Activated T-cell treated with anti-CD3 and anti-CD28 coated beads for 48 hours (primary cell): ENCODE measurements at regions not wholly inside any gene's neighbourhood (a gene's known extent, or its start where the extent isn't known, plus 50 kb on each side); places are given as distances from the start of the nearest gene placed in this dataset.
"Not testable (repeated sequence)": the region's sequence is repeated elsewhere in the genome, so short reads cannot be mapped to it uniquely, and the experiment has no call there.

Experiments used
- DNase-seq: peaks from one replicate; pipeline ENCODE4 v3.0.0-alpha.2; 2020; ENCODE audit warnings: low read depth

- DNase-seq: no peak
These were observed 364.7 kb upstream of the SASH1 start for GRCh38 chr6:147977851-147978465.

- DNase-seq: no peak
These were observed 362.7 kb upstream of the SASH1 start for GRCh38 chr6:147979966-147980365.

GRCh38 chr6:147983581-147984366 is 358.9 kb upstream of the SASH1 start:
- no peak for DNase-seq

DNA sequence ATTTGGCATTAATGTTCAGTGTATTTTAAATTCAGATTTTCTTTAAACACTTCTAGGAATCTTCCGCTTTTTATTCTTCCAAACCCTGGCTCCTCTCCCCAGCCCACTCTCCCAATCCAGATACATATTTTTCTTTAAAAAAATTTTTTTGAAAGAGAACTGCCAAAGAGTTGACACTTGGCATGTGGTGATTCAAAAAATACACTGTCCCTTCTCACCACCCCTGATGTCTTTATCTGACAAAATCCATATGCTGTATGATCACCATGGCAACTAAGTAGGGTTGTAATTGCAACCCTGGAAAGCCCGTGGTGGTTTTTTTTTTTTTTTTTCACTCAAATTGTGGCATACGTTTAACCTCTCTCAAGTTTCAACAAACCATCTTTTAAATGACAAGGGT is 355.8 kb upstream of the SASH1 start:
- no peak for DNase-seq

DNA sequence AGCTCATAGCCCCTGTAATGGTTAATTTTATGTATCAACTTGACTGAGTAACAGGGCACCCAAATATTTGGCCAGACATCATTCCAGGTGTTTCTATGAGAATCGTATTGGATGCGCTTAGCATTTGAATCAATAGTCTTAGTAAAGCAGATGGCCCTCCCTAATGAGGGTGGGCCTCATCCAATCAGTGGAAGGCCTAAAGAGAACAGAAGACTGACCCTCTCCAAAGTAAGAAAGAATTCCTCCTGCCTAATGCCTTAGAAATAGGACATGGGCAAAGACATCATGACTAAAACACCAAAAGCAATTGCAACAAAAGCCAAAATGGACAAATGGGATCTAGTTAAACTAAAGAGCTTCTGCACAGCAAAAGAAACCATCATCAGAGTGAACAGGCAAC is 352.5 kb upstream of the SASH1 start:
- DNase-seq: no peak

DNA sequence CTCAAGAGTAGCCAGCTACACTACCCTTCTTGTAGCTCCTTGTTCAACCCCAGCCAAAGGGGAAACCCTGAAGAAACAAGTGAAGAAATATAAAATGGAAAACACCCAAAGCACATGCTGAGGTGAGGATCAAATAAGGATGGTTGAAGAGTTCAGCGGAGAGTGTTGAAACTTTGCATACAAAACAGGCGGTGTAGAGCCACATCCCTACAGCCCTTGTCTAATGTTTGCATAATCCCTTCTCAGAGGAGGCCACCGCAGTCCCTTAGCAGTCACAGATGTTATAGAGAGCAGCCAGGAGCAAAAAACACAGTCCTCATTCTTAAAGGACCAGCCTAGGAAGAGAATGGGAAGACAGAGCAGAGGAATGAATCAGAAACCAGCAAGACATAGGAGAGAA is 350.7 kb upstream of the SASH1 start:
- DNase-seq: no peak

GRCh38 chr6:147999001-147999540 is 343.6 kb upstream of the SASH1 start:
- no peak for DNase-seq

GRCh38 chr6:148001844-148002642 is 340.6 kb upstream of the SASH1 start:
- DNase-seq: no peak

- no peak for DNase-seq
These were observed 338.0 kb upstream of the SASH1 start for GRCh38 chr6:148004651-148005050.

DNA sequence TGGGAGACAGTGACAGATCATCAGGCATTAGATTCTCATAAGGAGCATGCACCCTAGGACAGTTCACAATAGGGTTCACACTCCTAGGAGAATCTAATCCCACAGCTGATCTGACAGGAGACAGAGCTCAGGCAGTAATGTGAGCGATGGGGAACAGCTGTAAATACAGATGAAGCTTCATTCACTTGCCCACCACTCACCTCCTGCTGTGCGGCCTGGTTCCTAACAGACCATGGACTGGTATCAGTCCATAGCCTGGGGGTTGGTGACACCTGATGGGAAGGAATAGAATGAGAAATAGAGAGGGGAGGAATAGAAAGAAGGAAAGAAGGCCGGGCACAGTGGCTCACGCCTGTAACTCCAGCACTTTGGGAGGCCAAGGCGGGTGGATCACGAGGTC is 336.8 kb upstream of the SASH1 start:
- DNase-seq: no peak

DNA sequence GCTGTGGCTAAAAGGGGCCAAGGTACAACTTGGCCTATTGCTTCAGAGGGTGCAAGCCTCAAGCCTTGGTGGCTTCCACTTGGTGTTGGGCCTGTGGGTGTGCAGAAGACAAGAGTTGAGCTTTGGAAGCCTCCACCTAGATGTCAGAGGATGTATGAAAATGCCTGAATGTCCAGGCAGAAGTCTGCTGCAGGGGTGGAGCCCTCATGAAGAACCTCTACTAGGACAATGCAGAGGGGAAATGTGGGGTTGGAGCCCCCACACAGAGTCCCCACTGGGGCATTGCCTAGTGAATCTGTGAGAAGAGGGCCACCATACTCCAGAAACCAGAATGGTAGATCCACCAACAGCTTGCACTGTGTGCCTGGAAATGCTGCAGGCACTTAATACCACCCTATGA is 332.1 kb upstream of the SASH1 start:
- DNase-seq: not testable (repeated sequence)

DNA sequence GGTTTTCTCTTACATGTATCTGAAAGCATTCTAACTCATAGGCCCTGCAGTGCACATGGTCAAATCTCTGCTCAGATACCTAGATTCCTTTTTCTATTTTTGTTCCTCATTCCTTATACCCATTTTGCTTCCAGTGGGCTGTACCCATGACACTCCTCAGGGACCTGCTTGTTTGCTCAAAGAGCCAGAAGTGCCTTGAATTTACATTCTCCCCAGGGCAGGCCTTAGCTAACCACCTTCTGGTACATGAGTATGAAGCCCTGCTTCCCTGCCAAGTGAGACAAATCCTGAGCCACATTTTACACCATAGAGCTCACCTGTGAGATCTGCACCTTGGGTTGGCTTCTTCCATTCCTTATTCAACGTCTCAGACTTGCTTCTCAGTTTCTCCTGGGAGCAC is 326.6 kb upstream of the SASH1 start:
- no peak for DNase-seq

- DNase-seq: no peak
These were observed 321.5 kb upstream of the SASH1 start for GRCh38 chr6:148021165-148021564.

DNA sequence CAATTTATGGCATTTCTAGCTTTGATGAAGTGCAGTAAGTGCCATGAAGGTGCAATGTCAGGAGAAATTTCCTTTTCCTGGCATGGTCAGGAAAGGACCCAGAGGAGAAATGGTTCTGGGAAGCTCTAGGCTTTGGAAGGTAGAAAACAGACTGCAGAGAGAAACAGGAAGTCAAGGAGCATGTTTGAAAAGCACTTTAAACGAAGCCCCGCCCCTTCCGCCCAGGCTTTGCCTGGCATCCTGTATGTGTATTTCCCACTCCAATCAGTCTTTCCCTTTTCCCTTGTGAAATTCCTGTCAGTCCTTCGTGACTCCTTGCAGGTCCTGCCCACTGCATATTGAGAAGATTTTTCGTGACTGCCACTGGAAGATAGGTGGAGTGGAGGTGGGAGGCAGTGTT is 320.9 kb upstream of the SASH1 start:
- DNase-seq: no peak

- DNase-seq: not testable (repeated sequence)
These were observed 320.4 kb upstream of the SASH1 start for GRCh38 chr6:148022279-148022678.

- DNase-seq: no peak
These were observed 315.4 kb upstream of the SASH1 start for GRCh38 chr6:148027201-148027600.

DNA sequence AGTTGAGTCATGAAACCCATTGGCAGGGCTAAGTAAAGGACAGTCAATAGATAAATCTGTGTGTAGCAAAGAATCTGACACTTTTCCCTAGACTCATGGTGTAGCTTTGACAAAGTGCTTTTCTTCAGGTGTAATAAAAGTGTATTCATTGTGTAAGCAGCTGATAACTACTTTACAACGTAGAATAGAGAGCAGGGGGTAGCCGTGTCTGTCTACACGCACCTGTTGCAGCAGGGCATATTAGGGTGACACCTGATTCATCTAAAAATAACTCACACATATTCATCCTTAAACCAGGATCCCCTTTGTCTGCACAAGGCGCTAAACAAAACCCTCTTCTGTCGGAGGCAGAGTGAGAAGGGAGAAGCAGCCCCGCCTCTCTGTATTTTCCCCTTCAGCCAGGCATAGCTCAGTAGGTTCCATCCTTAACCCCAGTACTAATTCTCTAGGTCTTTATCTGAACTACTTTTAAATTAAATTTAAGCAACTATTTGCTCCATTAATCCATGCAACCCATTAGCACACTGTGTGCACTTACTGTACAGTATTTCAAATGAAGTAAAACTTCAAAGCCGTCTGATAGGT is 306.7 kb upstream of the SASH1 start:
- DNase-seq: no peak

DNA sequence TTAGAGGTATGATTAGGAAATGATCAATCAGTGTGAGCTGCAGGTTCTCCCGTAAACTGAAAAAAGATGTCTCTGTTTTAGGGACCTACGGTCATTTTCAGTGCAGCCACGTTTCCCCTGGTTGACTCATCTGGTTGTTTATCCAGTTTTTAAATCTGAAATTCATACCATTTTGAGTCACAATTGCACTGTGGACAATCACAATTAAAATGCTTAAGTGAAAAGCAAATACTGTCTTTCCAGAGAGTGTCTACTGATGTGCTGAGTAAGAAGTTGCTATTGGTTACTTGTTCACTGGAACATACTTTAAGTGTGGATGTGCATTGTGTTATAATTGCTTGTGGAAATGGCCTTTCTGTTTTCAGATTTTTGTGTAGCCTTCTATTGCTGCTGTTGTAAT is 305.1 kb upstream of the SASH1 start:
- DNase-seq: no peak

DNA sequence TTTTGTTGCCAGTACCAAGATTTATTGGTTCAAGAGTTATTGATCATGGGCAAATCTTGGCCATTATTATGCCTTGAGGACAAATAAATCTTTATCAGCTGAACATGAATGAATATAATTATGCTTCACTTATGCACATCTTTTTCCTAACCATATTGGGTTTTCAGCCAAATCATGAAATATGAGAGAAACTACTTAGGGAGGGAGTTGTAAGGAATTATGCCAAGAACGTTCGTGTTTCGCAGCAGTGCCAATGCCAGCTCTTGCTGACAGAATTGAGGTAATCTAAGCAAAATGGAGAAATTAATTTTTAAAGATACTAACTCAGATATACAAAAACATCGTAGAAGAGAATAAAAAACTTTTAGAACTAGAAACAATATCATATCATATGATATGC is 301.1 kb upstream of the SASH1 start:
- no peak for DNase-seq

DNA sequence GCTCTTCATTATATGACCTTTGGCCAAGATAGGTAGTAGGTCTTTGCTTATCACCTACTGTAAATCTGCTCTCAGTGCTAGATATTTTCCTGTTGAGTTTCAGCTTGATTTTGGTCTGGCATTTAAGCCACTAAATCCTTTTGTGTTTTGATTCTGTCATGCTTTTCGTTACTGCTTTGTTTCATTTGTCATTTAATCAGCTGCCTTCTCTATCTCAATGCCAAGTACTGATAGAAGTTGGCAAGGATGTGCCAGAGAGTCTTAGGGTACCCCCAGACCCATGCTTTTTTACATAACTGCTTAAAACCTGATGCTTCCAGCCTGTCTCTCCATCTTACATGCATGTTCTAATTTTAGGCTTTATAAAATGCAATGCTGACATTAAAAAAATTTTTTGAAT is 300.1 kb upstream of the SASH1 start:
- DNase-seq: no peak

DNA sequence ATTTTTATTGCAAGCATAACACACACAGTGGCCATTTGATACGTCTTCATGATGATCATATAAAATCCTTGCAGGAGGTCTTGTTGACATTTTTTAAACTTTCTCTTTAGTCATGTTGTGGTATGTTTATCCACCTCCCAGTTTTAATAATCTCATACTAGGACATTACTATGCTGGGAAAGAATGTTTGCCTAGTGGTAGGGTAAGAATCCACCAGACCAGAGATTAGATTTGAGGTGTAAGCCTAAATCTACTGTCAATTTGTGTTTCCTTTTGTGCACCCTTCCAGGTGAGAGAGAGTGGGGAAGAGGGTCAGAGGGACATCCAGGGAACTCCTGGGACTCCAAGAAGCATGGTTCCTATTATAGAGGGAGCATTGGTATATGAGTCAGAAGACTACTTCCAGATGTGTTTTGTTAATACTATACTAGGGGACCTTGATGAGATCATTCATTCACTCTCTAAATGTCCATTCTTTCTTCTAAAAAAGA is 298.3 kb upstream of the SASH1 start:
- no peak for DNase-seq

DNA sequence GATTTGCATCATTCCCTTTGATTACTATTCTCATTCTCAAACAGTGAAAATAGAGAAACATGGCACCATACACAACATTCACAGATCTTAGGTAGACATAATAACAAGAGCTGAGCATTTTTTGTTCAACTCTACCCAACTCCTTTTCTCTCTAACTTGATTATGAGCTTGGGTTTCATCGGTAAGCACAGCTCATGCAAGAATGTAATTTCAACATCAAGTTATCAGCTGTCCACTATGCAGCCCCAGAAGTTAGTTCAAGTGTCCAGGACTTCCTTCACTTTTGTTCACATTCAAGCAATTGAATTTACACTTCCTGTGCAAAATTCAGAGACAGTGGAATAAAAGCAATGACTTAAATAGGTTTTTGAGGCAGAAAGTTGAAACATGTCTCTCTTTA is 297.7 kb upstream of the SASH1 start:
- DNase-seq: no peak
